GM21390 (cell line): ENCODE measurements at regions not wholly inside any gene's neighbourhood (a gene's known extent, or its start where the extent isn't known, plus 50 kb on each side); places are given as distances from the start of the nearest gene placed in this dataset.
"Not testable (repeated sequence)": the region's sequence is repeated elsewhere in the genome, so short reads cannot be mapped to it uniquely, and the experiment has no call there.

ENCODE experiments used
- ATAC-seq: cut with Tn5 transposase; IDR thresholded peaks from one replicate; pipeline ENCODE4 v1.9.1; 2021; ENCODE audit not compliant: unreplicated experiment

DNA sequence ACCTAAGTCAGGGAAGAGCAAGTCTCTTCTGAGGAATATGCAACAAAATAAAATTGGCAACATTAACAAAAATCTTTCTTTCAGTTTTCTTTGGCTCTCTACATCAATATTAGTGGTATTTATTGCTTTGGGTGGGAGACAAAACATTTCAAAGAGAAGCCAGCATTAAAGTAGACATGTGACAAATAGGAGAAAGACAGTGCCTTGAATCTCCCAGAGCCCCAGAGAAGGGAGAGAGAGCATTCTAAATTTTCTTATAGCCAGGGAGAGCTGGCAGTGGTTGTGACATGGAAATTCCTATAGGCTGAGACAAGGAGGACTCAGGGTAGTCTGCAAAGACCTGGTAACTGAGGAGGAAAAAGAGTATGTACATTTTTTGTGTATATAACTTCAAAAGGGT lies 79.4 kb upstream of the NREP start:
- no peak for ATAC-seq

DNA sequence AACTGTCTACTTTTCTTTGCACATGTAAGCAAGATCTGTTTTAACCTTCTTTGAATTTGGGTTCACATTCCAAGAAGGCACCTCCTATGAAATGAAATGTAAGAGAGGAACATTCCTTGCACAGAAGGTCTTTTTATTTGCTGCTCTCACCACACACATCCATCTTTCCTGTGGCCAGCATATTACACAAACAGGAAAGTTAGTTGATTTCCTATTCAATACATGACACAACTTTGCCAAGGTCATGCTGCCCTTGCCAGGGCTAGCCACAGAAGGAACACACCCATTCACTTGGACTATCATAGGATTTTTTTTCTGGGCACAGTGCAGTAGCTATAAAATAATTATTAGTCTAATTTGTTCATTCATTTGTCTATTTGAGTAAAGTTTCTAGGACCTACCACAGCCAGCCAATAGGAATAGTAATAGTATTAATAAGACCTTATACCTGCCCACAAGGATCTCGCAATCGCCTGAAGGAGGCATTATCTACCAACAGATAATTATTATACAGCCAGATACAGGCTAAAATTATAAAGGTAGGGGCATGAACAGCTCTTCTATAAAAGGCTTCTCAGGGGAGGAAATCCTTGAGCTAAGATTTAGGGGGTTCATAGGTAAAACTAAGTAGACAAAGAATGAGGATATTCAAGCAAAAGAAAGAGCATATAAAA lies 78.1 kb upstream of the NREP start:
- ATAC-seq = no peak

DNA sequence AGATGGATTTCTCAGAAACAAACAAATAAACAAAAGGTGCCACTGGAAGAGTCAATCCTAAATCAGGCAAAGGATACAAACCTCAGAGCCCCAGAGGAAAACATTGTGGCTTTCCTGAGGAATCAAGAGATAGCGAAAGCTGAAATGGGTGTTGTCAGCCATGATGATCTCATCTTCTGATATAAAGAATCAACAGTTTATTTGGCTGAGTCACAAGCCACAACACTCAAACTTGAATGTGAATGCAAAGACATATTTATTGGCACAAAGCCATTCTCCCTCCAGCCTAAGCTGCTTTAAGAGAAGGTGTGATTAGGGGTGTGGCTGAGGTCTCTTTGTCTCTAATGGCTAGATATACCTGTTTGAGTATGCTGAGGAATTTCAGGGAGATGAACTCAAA lies 73.3 kb upstream of the NREP start:
- ATAC-seq = no peak

DNA sequence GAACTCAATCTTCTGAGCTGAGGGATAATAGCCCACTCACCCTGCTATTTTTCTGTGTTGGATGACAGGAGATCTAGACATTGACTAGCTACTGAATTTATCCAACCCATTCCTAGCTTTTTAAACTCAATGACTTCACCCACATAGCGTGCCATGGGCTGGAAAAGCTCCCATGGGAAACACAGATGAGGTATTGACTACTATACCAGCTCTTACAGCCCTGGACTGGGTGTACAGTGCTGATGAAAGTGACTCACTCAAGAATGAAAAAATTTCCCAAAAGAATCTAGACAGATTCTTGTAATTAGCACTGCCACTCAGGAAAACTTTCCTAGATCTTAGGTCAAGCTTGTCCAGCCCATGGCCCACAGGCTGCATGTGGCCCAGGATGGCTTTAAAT lies 72.7 kb upstream of the NREP start:
- no peak for ATAC-seq

DNA sequence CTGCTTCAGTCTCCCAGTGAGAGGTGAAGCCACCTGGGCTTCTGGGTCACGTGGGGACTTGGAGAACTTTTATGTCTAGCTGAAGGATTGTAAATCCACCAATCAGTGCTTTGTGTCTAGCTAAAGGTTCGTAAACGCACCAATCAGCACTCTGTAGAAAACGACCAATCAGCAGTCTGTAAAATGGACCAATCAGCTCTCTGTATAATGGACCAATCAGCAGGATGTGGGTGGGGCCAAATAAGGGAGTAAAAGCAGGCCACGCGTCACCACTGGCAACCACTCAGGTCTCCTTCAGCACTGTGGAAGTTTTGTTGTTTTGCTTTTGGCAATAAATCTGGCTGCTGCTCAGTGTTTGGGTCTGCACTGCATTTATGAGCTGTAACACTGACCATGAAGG lies 69.1 kb upstream of the NREP start:
- no peak for ATAC-seq

DNA sequence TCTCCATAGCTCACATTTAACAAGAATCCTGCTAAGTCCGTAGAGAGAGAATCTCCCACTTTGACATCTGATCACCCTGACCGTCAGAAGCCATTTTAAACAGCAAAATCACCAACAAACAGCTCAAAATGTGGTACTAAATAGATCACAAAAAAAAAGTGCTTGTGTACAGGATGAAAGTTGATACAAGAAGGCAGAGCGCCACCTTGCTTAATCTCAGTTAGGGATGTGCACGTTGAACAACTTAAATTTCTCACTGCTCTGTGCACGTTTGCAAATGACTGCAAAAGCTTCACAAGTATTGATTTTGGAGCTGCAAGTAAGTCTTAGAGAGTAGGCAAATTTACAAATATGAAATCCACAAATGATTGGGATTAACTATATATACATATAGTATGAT lies 63.1 kb upstream of the NREP start:
- no peak for ATAC-seq

DNA sequence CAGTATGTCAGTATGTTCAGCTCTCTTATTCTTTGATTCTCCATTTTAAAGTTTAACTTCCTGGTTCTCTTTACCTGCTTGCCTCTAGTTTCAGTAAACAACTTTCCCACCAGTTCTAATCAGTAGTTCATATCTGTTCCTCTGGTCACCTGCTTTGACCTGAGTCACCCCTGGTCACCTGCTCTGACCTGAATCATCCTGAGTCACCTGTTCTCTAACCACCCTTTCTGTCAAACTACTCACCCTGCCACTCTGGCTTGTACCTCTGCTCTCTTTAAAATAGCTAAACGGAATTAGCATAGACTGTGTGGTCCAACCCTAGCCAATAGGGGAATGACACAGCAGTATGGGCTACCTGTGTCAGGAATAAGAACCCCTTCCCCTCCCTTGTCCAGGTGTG lies 62.0 kb upstream of the NREP start:
- ATAC-seq = not testable (repeated sequence)

DNA sequence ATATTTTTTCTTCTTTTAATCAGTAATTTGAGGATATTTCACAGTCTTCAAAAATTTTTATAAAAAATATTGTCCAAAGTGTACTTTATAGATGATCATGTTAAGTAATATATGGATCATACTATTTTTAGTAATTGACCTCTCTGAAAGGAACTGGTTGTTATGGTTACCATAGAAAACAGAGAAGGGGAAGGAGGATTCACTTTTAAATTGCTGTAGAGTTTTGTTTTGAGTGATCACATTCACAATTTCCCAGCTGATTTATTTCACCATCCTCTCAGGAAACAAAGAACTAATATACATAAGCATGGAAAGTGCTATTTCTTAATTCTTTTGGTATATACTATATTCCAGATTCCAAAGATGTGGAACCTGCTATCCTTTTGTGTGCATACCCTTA lies 56.5 kb upstream of the NREP start:
- no peak for ATAC-seq

DNA sequence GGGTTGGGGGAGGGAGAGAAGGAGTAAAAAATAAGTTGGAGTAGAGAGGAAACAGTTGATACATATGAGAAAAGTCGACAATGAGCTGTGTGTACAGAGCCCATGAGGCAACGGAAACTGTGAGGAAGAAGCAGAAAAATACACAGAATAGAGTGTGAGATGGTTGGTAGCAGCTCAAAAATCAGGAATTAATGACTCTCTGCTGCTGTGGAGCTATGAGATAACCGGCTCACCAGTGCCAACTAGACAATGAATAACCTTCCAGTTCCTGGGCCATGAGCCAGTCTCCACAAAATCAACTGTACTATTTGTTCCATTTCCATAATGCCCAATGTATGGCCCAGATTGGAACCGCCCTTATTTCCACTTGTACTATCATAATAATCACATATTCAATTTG lies 53.1 kb upstream of the NREP start:
- ATAC-seq = no peak
